Loucy (cell line): ENCODE measurements at regions not wholly inside any gene's neighbourhood (a gene's known extent, or its start where the extent isn't known, plus 50 kb on each side); places are given as distances from the start of the nearest gene placed in this dataset.

Experiments
- H2AFZ ChIP-seq: fragments of 200-600 bp; sonication (generic); 2 replicates; pipeline ENCODE4 v1.6.0; 2016; ENCODE audit warnings: antibody characterized with exemption, mild to moderate bottlenecking, low read length, moderate library complexity
- H3F3A ChIP-seq: fragments of 200-600 bp; 2 replicates; pipeline ENCODE4 v1.6.0; 2016; ENCODE audit warnings: antibody characterized with exemption, low read depth, mild to moderate bottlenecking
- H3K27me3 ChIP-seq: fragments of 200-600 bp; sonication (generic); 2 replicates; pipeline ENCODE4 v1.6.1; 2014; ENCODE audit warnings: low read length, mild to moderate bottlenecking; ENCODE audit not compliant: insufficient read depth, poor library complexity, severe bottlenecking
- H3K36me3 ChIP-seq: fragments of 200-600 bp; sonication (generic); 2 replicates; pipeline ENCODE4 v1.6.1; 2016; ENCODE audit warnings: low read length; ENCODE audit not compliant: insufficient read depth
- H3K4me1 ChIP-seq: fragments of 200-600 bp; sonication (generic); 2 replicates; pipeline ENCODE4 v1.5.1; 2014; ENCODE audit warnings: low read length, mild to moderate bottlenecking; ENCODE audit not compliant: insufficient read depth, poor library complexity, severe bottlenecking
- H3K4me2 ChIP-seq: fragments of 200-600 bp; sonication (generic); 2 replicates; pipeline ENCODE4 v1.6.0; 2014; ENCODE audit warnings: antibody characterized with exemption, low read length, low read depth, mild to moderate bottlenecking; ENCODE audit not compliant: poor library complexity, severe bottlenecking
- H3K4me3 ChIP-seq: fragments of 200-600 bp; sonication (generic); 2 replicates; pipeline ENCODE4 v1.5.1; 2014; ENCODE audit warnings: low read length, mild to moderate bottlenecking, mixed read lengths; ENCODE audit not compliant: poor library complexity, severe bottlenecking
- H3K79me2 ChIP-seq: fragments of 200-600 bp; sonication (generic); 2 replicates; pipeline ENCODE4 v1.6.1; 2014; ENCODE audit warnings: low read length; ENCODE audit not compliant: insufficient read depth
- H3K9ac ChIP-seq: fragments of 200-600 bp; sonication (generic); 2 replicates; pipeline ENCODE4 v1.6.0; 2014; ENCODE audit warnings: mild to moderate bottlenecking, low read depth, low read length, moderate library complexity; ENCODE audit not compliant: poor library complexity, severe bottlenecking
- H3K9me2 ChIP-seq: fragments of 200-600 bp; sonication (generic); replicated peaks from 2 replicates; pipeline ENCODE4 v1.6.1; 2016; ENCODE audit warnings: low read depth, low read length, mixed read lengths
- H3K9me3 ChIP-seq: fragments of 200-600 bp; sonication (generic); 2 replicates; pipeline ENCODE4 v1.6.1; 2014; ENCODE audit warnings: mild to moderate bottlenecking, antibody characterized with exemption, low read length, low read depth; ENCODE audit not compliant: insufficient read depth
- H4K20me1 ChIP-seq: fragments of 200-600 bp; sonication (generic); 2 replicates; pipeline ENCODE4 v1.6.0; 2014; ENCODE audit warnings: antibody characterized with exemption, low read length, mild to moderate bottlenecking; ENCODE audit not compliant: insufficient read depth, poor library complexity, severe bottlenecking
- CTCF ChIP-seq: fragments of 200-600 bp; sonication (generic); conservative IDR thresholded peaks from 2 replicates; pipeline ENCODE4 v1.5.1; 2014; ENCODE audit warnings: mild to moderate bottlenecking, antibody characterized with exemption, low read length
- EZH2phosphoT487 ChIP-seq: fragments of 200-600 bp; IDR thresholded peaks from 2 replicates; pipeline ENCODE4 v1.6.1; 2018; ENCODE audit warnings: antibody characterized with exemption, mild to moderate bottlenecking, moderate library complexity, borderline replicate concordance

- no peak overlapping the region for H2AFZ ChIP-seq
Observed at GRCh38 chr4:146029147-146029546, 90.5 kb upstream of the ZNF827 start.

GRCh38 chr4:146027761-146028160, 89.1 kb upstream of the ZNF827 start:
- TF ChIP-seq EZH2phosphoT487 (no peak), CTCF (no peak)
- Histone ChIP-seq H3K79me2 (no peaks in the 10 kb centered on the region), H3F3A (no peaks in the 10 kb centered on the region), H3K9ac (no peak overlapping the region), H2AFZ (no peak overlapping the region), H4K20me1 (no peaks in the 10 kb centered on the region), H3K4me2 (no peak overlapping the region), H3K4me1 (peaks cover 5% of the 10 kb centered on the region), H3K27me3 (no peaks in the 10 kb centered on the region), H3K9me3 (no peaks in the 10 kb centered on the region), H3K4me3 (no peak overlapping the region), H3K9me2 (no peaks in the 10 kb centered on the region), H3K36me3 (no peaks in the 10 kb centered on the region)

More at GRCh38 chr4:146029147-146029546, 90.5 kb upstream of the ZNF827 start:
- H3F3A ChIP-seq = no peaks in the 10 kb centered on the region
- no peak overlapping the region for H3K4me3 ChIP-seq
- H4K20me1 ChIP-seq = no peaks in the 10 kb centered on the region
- H3K36me3 ChIP-seq = no peaks in the 10 kb centered on the region
- no peak overlapping the region for H3K4me2 ChIP-seq
- H3K9me2 ChIP-seq = no peaks in the 10 kb centered on the region
- no peaks in the 10 kb centered on the region for H3K79me2 ChIP-seq
- no peaks in the 10 kb centered on the region for H3K27me3 ChIP-seq
- no peaks in the 10 kb centered on the region for H3K4me1 ChIP-seq
- H3K9ac ChIP-seq = no peak overlapping the region
- no peaks in the 10 kb centered on the region for H3K9me3 ChIP-seq
- TF ChIP-seq EZH2phosphoT487 = no peak
- no peak for TF ChIP-seq CTCF

- Histone ChIP-seq H3F3A (no peaks in the 10 kb centered on the region), H3K27me3 (no peaks in the 10 kb centered on the region), H3K9ac (no peak overlapping the region), H3K4me2 (no peak overlapping the region), H4K20me1 (no peaks in the 10 kb centered on the region), H3K36me3 (no peaks in the 10 kb centered on the region), H3K9me2 (no peaks in the 10 kb centered on the region), H3K4me1 (peaks cover 5% of the 10 kb centered on the region), H3K79me2 (no peaks in the 10 kb centered on the region), H3K4me3 (no peak overlapping the region), H3K9me3 (no peaks in the 10 kb centered on the region), H2AFZ (no peak overlapping the region)
- TF ChIP-seq EZH2phosphoT487 = no peak
- TF ChIP-seq CTCF = no peak
Observed at GRCh38 chr4:146023334-146023967, 84.8 kb upstream of the ZNF827 start.
